GM21423 (cell line): ENCODE measurements at regions not wholly inside any gene's neighbourhood (a gene's known extent, or its start where the extent isn't known, plus 50 kb on each side); places are given as distances from the start of the nearest gene placed in this dataset.
"Not testable (repeated sequence)": the region's sequence is repeated elsewhere in the genome, so short reads cannot be mapped to it uniquely, and the experiment has no call there.

Experiments used
- ATAC-seq: cut with Tn5 transposase; IDR thresholded peaks from one replicate; pipeline ENCODE4 v1.9.1; 2021; ENCODE audit warnings: mild to moderate bottlenecking, moderate library complexity; ENCODE audit not compliant: unreplicated experiment

DNA sequence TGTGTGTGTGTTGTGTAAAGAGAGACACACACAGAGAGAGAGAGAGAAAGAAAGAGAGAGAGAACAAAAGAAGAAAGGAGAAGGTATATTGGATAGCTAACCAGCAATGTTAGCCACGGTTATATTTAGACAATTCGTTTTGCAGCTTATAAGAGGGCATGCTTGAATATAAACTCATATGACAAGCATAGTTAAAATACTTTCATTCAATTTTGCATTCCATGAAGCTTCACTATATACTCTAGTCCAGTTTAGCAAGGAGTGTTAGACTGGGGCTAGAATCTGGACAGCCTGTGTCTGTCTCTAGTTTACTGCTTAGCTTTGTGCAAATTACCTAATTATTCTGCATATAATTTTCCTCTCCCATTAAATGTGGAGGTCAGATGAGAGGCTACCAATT, 525.9 kb upstream of the ZFP42 start:
- no peak for ATAC-seq

DNA sequence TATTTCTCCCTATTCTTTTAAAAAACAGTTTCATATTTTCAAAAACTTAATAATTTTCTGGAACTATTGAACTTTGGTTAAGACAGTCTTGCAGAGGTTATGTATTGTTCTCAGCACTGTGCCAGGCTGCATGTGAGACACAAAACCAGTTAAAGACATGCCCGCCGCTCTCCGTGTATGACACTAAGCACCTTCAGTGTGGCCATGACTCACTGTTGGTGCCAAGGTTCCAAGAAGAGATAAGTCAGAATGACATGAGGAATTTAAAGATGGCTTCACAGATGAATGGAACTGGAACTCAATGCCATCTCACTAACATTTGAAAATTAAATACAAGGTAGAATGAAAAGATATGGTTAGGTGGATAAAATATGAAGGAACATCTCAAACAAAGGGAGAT, 525.5 kb upstream of the ZFP42 start:
- ATAC-seq = no peak

DNA sequence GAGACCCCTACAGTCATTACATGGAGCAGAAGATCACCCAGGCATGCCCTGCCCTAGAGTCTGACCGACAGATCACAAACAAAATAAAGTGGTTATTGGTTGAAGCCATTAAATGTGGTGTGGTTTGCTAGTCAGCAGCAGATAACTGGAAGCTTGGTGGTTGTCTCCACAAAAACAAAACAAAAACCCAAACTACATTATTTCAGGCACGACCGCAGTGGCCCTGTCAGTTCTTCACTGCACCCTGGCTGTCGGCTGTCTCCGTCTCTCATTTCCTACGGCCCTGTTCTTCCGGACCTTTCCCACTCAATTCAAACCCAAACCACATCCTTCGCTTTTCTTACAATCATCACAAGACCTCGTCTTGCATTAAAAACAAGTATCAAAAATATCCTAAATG, 521.3 kb upstream of the ZFP42 start:
- ATAC-seq = no peak

DNA sequence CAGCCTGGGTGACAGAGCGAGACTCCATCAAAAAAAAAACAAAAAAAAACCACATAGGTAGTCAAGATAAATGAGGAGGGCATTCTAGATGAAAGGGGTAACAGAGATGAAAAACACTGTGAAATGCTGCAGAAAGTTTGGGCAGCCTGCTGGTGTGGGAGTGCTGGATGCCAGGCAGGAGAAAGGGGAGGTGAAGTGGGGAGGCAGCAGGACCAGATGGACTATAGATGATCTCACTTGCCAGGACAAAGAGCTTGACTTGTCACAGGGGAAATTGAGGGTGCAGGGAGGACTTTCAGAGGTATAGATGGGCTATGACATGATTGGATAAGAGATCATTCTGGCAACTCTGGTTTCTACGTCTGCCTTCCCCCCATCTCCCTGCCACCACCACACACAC, 519.7 kb upstream of the ZFP42 start:
- no peak for ATAC-seq

DNA sequence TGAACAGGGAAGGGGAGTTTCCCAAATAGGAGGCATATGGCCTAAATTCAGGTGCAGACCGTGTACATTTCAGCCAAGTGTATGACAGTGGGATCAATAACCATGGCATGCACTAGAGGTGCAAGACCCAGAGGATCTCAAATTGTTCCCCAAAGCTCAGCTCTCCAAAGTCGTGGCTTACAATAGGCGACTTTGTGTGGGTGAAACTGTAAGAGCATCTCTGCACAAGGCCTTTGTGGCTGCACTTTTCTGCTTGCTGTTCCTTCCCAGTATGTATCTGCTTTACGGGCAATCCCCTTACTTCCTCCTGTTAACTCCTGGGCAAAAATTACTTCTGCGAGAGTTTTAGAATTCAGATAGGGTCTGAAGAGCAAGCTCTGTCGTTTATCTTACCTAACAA, 518.3 kb upstream of the ZFP42 start:
- ATAC-seq = no peak

DNA sequence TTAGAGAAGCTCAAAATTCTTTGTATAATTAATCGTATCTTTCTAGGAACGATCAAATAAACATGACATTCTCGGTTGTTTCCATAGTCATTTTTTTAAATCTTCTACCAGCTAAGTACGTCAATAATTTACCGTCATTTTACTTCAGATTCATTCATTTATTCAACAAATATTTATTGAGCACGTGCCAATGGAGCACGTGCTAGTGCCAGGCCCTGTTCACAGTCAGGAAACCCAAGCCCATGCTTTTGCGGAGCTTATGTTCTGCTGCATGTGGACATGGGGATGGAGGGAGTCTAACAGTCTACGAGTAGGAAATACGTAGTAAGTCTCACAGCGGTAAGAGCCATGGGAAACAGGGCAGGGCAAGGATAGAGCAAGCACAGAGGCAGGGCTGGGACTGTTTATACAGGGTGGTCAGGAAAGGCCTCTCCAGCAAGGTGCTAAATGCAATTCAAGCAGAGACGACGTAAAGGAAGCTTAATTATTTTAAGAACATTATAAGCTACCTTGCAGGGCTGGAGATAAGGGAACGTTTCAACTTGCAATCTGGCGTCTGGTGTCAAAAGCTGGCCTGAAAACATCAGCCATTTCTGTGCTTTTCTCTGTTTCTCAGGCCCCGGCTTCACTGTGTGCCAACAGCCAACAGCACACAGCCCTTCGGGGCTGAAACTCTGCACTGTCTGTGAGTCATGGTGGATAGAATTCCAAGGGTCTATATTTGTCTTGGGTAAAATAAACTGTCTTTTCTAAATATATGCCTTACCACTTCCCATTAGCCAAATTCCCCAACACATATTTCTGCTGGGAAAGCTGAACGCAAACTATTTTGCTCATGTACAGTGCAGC, 517.1 kb upstream of the ZFP42 start:
- ATAC-seq = no peak

DNA sequence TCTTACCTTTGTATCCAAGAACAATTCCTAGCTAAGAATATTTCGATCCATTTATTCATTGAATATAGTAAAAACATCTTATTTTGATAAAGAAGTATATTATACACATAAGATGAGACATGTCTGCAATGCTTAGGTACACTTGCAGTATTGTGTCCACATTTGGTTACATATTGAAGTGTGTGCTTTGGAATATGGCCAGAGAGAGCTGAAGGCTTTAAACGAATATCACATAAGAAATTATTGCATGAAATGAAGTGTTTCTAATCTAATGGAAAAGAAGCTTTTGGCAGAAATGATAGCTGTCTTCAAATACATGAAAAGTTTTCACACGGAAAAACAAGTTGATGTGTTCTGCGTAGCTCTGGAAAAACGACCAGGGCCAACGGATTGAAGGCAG, 516.1 kb upstream of the ZFP42 start:
- ATAC-seq = no peak

DNA sequence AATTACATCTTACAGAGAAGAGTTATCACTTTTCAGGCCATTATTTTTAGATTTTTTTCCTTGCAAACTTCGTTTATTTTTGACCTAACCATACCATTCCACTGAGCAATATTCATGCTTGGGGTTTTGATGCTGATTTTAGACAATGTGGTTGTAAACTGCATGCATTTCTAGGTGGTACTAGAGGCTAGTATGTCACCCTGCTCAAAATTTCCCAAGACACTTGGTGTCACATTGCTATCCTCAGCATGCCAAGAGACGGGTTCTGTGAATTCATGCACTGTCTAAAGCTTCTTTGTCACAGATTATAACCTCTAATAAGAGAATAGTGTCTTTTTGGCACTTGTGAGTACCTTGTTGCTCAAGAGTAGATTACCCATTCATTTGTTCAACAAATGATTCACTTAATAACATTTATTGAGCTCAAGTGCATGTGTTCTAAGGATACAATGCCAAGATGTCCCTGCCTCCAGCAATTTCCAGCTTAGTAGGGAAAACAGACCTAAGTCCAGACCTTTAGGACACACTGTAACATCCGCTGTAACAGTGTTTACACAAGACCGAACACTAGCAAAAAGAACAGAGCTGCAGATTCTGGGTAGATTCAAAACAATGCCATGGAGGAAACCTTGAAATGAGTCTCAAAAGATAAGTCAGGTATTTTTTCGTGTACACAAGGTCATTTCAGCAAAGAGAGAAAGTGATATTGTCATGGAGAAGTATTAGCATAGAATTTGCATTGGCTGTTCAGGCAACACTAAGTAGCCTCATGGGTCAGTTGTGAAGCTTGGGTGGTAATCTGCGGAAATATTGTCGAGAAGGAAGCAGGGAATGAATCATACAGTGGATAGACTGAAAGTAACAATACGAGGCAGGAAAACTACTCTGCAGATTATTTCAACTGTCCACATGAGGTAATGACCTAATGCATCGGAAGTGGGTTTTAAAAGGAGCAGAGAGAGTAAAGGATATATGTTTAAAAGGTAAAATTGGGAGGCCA, 515.1 kb upstream of the ZFP42 start:
- no peak for ATAC-seq

DNA sequence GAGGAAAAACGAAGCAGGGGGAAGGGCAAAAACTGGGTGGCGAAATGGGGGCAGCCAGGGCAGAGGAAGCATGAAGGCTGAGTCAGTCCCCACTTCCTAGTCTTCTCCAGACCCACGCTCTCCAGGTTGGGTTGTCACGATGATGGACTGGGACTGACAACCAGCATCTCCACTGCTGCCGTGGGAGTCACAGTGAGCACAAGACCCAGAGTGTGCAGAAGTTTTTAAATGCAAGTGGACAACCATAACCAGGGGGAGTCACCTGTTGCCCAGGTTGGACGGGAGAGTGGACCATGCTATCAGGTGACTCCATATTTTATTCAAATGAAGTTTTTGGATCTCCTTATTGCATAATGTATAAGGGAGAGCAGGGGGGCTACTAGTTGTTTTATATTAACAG, 511.4 kb upstream of the ZFP42 start:
- ATAC-seq = no peak

DNA sequence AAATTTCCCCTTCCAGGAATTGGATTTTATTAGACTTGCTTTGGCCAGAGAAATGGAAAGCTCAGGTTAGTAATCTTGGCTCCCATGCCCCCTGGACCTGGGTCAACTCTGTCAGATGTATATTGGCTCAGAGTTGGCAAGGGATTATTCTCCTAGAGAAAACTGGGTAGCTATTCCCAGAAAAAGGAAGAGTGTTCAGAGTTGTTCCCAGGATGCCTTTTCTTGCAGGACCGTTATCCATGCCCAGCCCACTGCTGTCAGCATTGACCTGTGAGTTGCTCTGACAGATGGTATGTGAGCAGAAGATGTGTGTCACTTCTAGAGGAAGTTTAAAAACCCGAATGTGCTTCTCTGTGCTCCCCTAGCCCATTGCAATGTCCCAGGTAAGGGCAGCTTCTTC, 509.9 kb upstream of the ZFP42 start:
- no peak for ATAC-seq

DNA sequence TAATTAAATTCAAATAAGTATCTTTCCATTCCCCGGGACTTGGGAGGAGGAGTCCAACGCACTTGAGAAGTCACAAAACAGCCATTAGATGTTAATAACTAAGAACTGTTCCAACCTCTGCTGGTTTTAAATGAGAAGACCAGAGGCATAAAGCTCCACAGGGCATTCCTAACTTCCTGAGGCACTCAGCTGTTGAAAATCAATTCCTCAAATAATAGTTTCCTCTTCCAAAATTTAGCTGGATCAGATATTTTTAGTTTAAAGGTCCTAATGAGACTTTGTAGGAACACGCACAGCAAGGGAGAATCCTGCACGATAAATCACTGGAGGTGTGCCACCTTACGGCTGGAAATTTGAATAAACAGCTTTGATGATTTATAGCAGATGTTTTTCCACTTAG, 504.3 kb upstream of the ZFP42 start:
- ATAC-seq = no peak

DNA sequence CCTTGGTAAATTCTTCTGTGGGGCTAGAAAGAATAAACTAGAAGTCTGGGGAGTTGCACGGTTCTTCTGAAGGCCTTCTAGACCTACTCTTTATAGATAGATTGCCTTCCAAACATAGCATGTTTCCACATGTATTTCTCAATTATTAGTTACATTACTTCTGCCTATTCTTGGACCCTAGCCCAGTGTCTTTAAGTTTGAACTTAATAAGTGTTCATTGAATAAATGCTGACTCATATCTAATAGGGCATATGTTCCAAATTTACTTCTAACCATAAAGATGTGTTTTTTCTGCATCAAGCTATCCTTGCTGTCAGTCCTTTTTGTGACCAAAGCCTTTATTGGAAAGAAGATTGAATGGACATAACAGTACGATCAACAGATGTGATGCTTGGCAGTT, 503.6 kb upstream of the ZFP42 start:
- ATAC-seq = no peak

DNA sequence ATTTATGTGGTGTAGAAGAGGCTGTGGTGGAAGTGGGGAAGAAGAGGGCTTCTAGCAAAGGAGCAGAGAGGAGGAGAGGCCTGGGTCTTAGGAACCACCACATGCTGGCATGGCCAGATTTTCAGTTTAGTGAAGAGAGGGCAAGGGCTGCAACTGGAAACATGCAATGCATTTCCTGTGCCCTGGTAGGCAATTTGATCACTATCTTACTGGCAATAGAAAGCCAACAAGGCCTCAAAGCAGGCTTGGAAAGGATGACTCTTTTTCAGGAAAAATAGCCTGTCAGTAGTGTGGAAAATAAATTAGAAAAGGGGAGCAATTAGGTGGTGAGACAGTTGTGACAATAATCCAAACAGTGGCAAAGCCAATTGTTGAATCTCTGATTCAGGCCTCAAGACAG, 501.9 kb upstream of the ZFP42 start:
- no peak for ATAC-seq

DNA sequence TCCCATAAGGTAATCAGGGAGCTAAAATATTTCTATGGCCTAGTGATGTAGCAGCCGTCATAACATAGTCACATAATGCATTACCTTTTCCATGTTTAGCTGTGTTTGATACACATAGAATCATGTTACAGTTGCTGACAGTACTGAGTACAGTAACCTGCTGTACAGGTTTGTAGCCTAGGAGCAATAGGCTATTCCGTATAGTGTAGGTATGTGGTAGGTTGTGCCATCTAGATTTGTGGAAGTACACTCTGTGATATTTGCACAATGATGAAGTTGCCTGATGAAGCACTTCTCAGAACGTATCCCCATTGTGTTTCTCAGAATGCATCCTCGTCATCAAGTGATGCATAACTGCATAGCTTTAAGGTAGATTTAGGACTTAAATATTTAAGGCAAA, 495.6 kb upstream of the ZFP42 start:
- no peak for ATAC-seq

DNA sequence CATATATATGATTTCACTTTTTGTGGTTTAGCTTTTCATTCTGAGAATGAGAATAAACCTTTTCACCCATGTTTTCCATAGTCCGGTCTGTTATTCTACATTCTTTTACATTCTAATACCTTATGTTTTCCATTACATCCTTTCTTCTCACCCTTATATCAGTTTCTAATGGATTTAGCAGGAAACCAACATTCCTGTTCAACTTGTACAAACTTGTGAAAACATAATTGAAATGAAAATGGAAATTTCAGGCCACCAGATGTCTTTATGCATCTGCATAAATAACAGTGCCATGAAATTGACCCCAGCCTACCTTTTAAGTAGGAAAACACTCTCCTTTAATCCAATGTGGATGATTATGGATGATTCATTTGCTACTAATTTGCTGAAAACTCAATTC, 494.8 kb upstream of the ZFP42 start:
- no peak for ATAC-seq

DNA sequence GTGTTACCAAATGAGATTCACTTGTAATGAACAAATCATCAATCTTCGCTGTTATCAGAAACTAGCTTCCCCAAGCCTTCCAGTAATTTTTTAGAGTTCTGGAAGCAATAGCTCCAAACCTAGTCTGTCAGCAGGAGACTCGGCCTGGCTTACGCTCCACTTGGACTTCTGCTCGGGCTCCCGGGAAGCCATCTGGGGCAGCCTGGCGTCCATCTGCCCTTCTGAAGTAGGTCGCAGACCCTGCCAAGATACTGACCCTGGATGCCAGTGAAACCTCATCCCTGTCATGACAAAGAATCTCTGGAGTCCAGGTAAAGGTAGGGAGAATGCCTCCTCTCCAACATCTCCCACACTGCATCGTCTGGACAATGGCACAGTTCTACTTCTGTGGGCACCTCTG, 493.8 kb upstream of the ZFP42 start:
- ATAC-seq = no peak

DNA sequence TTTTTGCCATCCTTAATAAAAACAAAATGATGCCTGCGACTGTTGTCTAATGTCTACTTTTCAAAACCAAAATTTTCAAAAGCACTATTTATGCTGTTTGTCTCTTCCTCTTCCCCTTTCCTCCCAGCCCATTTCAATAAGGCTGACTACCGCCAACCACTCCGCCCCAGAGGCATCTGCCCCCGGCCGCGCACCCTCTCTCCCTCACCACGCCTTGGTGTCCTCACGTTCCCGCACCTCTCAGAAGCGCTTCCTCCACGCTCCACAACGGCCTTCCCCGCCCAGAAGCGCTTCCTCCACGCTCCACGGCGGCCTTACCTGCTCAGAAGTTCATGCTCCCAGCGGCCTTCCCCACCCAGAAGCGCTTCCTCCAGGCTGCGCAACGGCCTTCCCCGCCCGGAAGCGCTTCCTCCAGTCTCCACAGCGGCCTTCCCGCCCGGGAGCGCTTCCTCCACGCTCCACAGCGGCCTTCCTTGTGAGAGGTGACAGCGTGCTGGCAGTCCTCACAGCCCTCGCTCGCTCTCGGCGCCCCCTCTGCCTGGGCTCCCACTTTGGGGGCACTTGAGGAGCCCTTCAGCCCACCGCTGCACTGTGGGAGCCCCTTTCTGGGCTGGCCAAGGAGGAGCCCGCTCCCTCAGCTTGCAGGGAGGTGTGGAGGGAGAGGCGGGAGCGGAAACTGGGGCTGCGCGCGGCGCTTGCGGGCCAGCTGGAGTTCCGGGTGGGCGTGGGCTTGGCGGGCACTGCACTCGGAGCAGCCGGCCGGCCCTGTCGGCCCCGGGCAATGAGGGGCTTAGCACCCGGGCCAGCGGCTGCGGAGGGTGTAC, 490.4 kb upstream of the ZFP42 start:
- ATAC-seq = no peak

DNA sequence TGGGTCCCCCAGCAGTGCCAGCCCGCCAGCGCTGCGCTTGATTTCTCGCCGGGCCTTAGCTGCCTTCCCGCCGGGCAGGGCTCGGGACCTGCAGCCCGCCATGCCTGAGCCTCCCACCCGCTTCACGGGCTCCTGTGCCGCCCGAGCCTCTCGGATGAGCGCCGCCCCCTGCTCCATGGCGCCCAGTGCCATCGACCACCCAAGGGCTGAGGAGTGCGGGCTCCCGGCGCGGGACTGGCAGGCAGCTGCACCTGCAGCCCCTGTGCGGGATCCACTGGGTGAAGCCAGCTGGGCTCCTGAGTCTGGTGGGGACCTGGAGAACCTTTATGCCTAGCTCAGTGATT, 489.8 kb upstream of the ZFP42 start:
- ATAC-seq = not testable (repeated sequence)

DNA sequence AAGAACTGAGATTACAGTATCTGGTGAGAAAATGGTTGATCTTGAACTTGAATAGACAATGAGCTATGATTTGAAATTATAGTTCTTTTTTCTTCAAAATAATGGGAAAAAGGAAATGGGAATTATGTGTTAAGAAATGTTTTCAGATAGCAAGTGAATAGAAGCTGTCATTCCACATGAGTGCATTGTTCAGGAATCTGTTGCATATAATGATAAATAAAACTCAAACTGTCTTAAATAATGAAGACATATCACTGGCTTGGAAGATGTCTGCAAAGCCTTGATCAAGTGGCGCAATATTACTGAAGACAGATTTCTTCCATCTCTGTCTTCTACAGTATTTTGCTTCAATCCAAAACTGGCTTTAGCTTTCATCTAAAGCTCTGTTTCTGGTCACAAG, 479.3 kb upstream of the ZFP42 start:
- no peak for ATAC-seq

DNA sequence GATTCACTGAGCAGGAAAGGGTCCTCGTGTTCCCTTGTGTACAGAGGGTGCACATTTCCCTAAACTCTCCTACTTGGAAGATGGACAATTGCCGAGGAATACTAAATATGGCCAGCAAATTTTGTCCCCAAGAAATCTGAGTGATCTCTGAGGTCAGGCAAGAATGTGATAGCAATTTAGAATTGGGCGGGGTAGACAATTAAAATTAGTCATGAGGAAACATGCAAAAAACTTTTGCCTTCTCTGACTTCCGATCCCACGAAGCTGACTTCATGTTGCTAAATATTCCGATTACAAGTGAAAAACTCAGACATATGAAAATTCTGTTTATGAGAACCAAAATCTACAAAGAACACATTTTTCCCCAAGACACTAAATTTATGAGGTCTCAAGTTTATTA, 453.9 kb upstream of the ZFP42 start:
- no peak for ATAC-seq

DNA sequence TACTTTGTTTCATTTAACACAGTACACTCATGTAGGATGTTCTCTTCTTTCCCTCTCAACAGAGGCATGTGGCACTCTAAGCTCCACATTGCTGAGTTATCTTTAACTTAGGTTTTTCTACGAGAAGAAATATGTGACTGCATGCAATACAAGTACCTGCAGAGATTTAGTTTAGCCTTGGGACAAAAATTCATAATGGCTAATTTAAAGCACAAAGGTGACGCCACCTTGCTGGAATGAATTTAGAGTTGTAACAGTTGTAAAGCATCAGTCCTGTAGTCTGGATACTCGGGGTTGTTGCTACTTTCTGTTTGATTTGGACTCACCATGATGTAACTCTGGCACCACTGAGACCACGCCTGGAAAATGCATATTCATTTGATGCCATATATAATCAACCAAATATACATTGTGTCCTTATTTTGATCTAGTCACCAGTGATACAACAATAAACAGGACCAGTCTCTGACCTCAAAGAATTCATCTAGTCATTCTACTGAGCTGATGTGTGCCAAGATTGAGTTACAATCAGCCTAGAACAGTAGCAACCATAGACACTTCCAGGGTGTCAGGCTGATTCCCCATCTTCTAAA, 451.0 kb upstream of the ZFP42 start:
- no peak for ATAC-seq
